ENCODE measurements at regions not wholly inside any gene's neighbourhood (a gene's known extent, or its start where the extent isn't known, plus 50 kb on each side); places are given as distances from the start of the nearest gene placed in this dataset.

DNA sequence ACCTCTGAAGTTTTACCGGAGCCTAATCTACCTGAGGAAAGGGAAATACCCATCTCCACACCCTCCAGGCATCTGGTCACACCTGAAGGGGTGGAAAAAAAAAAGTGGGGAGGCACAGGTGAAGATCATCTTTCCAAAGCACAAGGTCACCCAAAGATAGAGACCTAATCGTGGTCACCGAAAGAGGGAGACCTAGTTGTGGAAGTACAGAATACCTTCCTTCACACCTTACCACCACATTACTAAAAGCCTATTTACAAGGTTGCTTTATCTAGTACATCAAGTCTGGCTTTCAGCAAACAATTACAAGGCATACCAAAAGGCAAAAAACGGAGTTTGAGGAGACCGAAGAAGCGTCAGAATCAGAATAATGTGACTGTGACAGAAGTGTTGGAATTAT is 110.0 kb upstream of the ARPP21 start:
- H3K9me3 ChIP-seq (ENCODE audit: control insufficient read depth in 1 of 2, low read length in 2 of 2), result no peaks in the 10 kb centered on the region
- H3K4me3 ChIP-seq (ENCODE audit: low read length in 2 of 2), result no peak overlapping the region
- no peaks in the 10 kb centered on the region for H3K27me3 ChIP-seq (ENCODE audit: insufficient read depth, low read length)
- Mint-ChIP-seq H3K4me1 (no peaks in the 10 kb centered on the region), H3K36me3 (no peaks in the 10 kb centered on the region), H3K27ac (no peak overlapping the region), H3K27me3 (no peaks in the 10 kb centered on the region), H3K4me3 (no peak overlapping the region), H3K9me3 (peaks cover 0 to 7% (median 4%) of the 10 kb centered on the region in 8 donors)
- no peaks in the 10 kb centered on the region for H3K4me1 ChIP-seq (ENCODE audit: insufficient read depth, low read length)
- DNase-seq, result no peak
- ChIA-PET POLR2A (ENCODE audit: partially characterized antibody) (no interaction called here), CTCF (ENCODE audit: partially characterized antibody) (no interaction called here)
- no peaks in the 10 kb centered on the region for H3K36me3 ChIP-seq (ENCODE audit: insufficient read depth, low read length)
- no peak overlapping the region for H3K27ac ChIP-seq (ENCODE audit: low read depth, low read length)
- intact Hi-C loops (cut with micrococcal nuclease), result no loop called here

DNA sequence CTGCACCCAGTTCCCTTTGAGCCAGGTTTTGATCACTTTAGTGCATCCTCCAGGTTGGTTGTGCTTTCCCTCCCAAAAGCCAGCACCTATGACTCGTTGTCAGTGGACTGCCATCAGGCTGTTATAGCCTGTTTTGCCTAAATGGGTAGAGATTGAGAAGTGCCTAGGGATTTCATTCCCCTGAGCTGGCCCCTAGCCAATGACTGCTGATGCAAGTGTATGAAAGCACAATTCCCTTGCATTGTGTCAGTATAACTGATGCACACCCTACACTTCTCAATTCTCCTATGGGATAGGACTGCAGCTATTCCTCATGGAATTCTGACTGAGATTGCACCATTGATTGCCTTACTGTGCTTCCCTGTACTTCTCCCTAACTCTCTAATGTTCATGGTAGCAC is 102.1 kb upstream of the ARPP21 start:
- ChIA-PET CTCF (ENCODE audit: partially characterized antibody) (no interaction called here), POLR2A (ENCODE audit: partially characterized antibody) (no interaction called here)
- intact Hi-C loops (cut with micrococcal nuclease), result no loop called here
- no peak overlapping the region for H3K4me3 Mint-ChIP-seq
- H3K36me3 Mint-ChIP-seq, result no peaks in the 10 kb centered on the region
- no peaks in the 10 kb centered on the region for H3K27me3 Mint-ChIP-seq
- no peaks in the 10 kb centered on the region for H3K4me1 ChIP-seq (ENCODE audit: insufficient read depth, low read length)
- no peak overlapping the region for H3K27ac Mint-ChIP-seq
- no peak for DNase-seq
- H3K27ac ChIP-seq (ENCODE audit: low read depth, low read length), result no peak overlapping the region
- H3K4me3 ChIP-seq (ENCODE audit: low read length in 2 of 2), result no peak overlapping the region
- no peaks in the 10 kb centered on the region for H3K9me3 ChIP-seq (ENCODE audit: control insufficient read depth in 1 of 2, low read length in 2 of 2)
- H3K36me3 ChIP-seq (ENCODE audit: insufficient read depth, low read length), result no peaks in the 10 kb centered on the region
- peaks cover 0 to 6% (median 3%) of the 10 kb centered on the region in 8 donors for H3K9me3 Mint-ChIP-seq
- no peaks in the 10 kb centered on the region for H3K4me1 Mint-ChIP-seq
- no peaks in the 10 kb centered on the region for H3K27me3 ChIP-seq (ENCODE audit: insufficient read depth, low read length)

DNA sequence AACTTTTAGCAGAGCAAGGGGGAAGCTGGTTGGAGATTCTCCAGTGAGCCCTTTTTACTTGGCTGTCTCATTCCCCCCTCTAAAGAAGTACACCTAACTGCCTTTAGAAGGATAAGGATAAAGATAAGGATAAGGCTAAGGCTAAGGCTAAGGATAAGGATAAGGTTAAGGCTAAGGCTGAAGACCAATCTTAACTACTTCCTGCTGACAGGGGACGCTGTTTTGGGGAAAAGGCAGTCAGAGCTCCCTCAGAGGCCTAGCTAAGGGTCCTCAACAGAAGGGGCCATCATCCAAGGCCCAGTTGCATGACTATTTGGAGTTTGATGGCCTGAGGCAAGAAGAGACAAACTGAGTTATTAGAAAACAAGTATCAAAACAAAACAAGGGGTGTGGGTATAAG is 94.3 kb upstream of the ARPP21 start:
- Histone ChIP-seq H3K27me3 (ENCODE audit: insufficient read depth, low read length) (no peaks in the 10 kb centered on the region), H3K4me3 (ENCODE audit: low read length in 2 of 2) (no peak overlapping the region), H3K36me3 (ENCODE audit: insufficient read depth, low read length) (no peaks in the 10 kb centered on the region), H3K27ac (ENCODE audit: low read depth, low read length) (no peak overlapping the region), H3K4me1 (ENCODE audit: insufficient read depth, low read length) (no peaks in the 10 kb centered on the region), H3K9me3 (ENCODE audit: control insufficient read depth in 1 of 2, low read length in 2 of 2) (no peaks in the 10 kb centered on the region)
- Mint-ChIP-seq H3K36me3 (no peaks in the 10 kb centered on the region), H3K4me1 (no peaks in the 10 kb centered on the region), H3K27ac (no peak overlapping the region), H3K27me3 (no peaks in the 10 kb centered on the region), H3K4me3 (no peak overlapping the region), H3K9me3 (peaks cover 0 to 8% (median 6%) of the 10 kb centered on the region in 8 donors)
- ChIA-PET CTCF (ENCODE audit: partially characterized antibody) (no interaction called here), POLR2A (ENCODE audit: partially characterized antibody) (no interaction called here)
- intact Hi-C loops (cut with micrococcal nuclease), result no loop called here
- no peak for DNase-seq

DNA sequence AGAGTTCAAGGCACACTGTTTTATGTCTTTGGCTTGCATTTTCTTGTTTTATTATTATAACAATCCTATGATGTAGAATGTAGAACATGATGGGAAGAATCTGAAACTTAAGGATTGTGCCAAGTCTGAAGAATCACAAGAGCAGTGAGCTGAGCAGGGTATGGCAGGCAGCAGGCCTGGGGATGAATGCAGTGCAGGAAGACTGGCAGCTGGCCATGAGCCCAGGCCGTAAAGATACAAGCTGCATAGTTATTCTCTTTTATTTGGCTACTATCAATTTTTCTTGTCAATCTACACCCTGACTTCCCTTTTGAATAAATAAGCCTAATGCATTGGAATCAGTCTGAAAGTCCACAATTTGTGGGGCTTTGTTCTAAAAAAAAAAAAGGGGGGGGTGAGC is 89.6 kb upstream of the ARPP21 start:
- intact Hi-C loops (cut with micrococcal nuclease), result no loop called here
- Histone ChIP-seq H3K36me3 (ENCODE audit: insufficient read depth, low read length) (no peaks in the 10 kb centered on the region), H3K4me1 (ENCODE audit: insufficient read depth, low read length) (no peaks in the 10 kb centered on the region), H3K27me3 (ENCODE audit: insufficient read depth, low read length) (no peaks in the 10 kb centered on the region), H3K9me3 (ENCODE audit: control insufficient read depth in 1 of 2, low read length in 2 of 2) (no peaks in the 10 kb centered on the region), H3K27ac (ENCODE audit: low read depth, low read length) (no peak overlapping the region), H3K4me3 (ENCODE audit: low read length in 2 of 2) (no peak overlapping the region)
- Mint-ChIP-seq H3K27me3 (no peaks in the 10 kb centered on the region), H3K9me3 (peaks cover 0 to 10% (median 2%) of the 10 kb centered on the region in 8 donors), H3K36me3 (no peaks in the 10 kb centered on the region), H3K4me1 (no peaks in the 10 kb centered on the region), H3K4me3 (no peak overlapping the region), H3K27ac (no peak overlapping the region)
- no peak for DNase-seq
- ChIA-PET CTCF (ENCODE audit: partially characterized antibody) (no interaction called here), POLR2A (ENCODE audit: partially characterized antibody) (no interaction called here)

DNA sequence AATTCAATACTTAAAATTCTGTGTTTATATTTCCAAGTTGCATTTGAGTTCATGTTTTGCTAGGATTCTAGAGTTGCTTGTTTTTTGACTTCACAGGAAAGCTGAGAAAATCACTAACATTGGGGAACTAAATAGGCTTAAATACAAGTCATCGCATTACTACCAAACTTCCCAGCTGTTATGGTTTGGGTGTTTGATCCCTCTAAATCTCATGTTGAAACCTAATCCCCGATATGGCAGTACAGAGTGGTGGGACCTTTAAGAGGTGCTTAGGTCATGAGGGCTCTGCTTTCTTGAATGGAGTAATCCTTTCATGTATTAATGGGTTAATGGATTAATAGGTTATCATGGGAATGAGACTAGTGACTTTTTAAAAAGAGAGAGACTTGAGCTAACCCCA is 77.2 kb upstream of the ARPP21 start:
- H3K27me3 Mint-ChIP-seq, result no peaks in the 10 kb centered on the region
- H3K36me3 Mint-ChIP-seq, result no peaks in the 10 kb centered on the region
- no peak for DNase-seq
- no peaks in the 10 kb centered on the region for H3K27me3 ChIP-seq (ENCODE audit: insufficient read depth, low read length)
- H3K4me1 ChIP-seq (ENCODE audit: insufficient read depth, low read length), result no peaks in the 10 kb centered on the region
- no peak overlapping the region for H3K4me3 Mint-ChIP-seq
- no peaks in the 10 kb centered on the region for H3K4me1 Mint-ChIP-seq
- no peaks in the 10 kb centered on the region for H3K36me3 ChIP-seq (ENCODE audit: insufficient read depth, low read length)
- intact Hi-C loops (cut with micrococcal nuclease), result no loop called here
- no peaks in the 10 kb centered on the region for H3K9me3 ChIP-seq (ENCODE audit: control insufficient read depth in 1 of 2, low read length in 2 of 2)
- ChIA-PET CTCF (ENCODE audit: partially characterized antibody) (no interaction called here), POLR2A (ENCODE audit: partially characterized antibody) (no interaction called here)
- H3K27ac Mint-ChIP-seq, result no peak overlapping the region
- H3K9me3 Mint-ChIP-seq, result peaks cover 0 to 4% (median under 1%) of the 10 kb centered on the region in 8 donors
- H3K4me3 ChIP-seq (ENCODE audit: low read length in 2 of 2), result no peak overlapping the region
- H3K27ac ChIP-seq (ENCODE audit: low read depth, low read length), result no peak overlapping the region

DNA sequence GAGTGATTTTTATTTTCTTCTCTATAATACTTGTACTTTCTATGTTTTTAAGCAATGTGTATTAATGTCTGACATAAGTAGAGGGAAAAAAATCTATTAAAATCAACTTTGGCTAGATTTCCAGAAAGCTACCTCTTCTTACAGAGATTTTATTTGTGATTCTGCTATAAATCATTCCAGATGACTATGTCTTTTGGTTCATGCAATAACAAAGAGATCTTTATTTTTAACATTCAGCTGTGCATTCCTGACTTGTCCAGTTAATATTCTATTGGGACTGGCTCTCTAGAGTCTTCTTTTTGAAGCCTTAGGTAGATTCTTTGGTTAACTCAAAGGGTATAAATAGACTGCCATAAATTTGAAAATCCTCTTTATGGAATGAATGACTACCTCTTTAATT is 74.3 kb upstream of the ARPP21 start:
- no peaks in the 10 kb centered on the region for H3K27me3 ChIP-seq (ENCODE audit: insufficient read depth, low read length)
- POLR2A ChIA-PET (ENCODE audit: partially characterized antibody), result no interaction called here

More for the DNA sequence above, 74.3 kb upstream of the ARPP21 start:
- Histone ChIP-seq H3K36me3 (ENCODE audit: insufficient read depth, low read length) (no peaks in the 10 kb centered on the region), H3K9me3 (ENCODE audit: control insufficient read depth in 1 of 2, low read length in 2 of 2) (no peaks in the 10 kb centered on the region), H3K4me1 (ENCODE audit: insufficient read depth, low read length) (no peaks in the 10 kb centered on the region), H3K27ac (ENCODE audit: low read depth, low read length) (no peak overlapping the region), H3K4me3 (ENCODE audit: low read length in 2 of 2) (no peak overlapping the region)
- Mint-ChIP-seq H3K27ac (no peak overlapping the region), H3K4me1 (no peaks in the 10 kb centered on the region), H3K27me3 (no peaks in the 10 kb centered on the region), H3K36me3 (no peaks in the 10 kb centered on the region), H3K9me3 (peaks cover 0 to 9% (median 0%) of the 10 kb centered on the region in 8 donors), H3K4me3 (no peak overlapping the region)
- CTCF ChIA-PET (ENCODE audit: partially characterized antibody), result no interaction called here
- intact Hi-C loops (cut with micrococcal nuclease), result no loop called here
- DNase-seq, result no peak
